HG02981 (cell line): ENCODE measurements at regions not wholly inside any gene's neighbourhood (a gene's known extent, or its start where the extent isn't known, plus 50 kb on each side); places are given as distances from the start of the nearest gene placed in this dataset.
"Not testable (repeated sequence)": the region's sequence is repeated elsewhere in the genome, so short reads cannot be mapped to it uniquely, and the experiment has no call there.

Experiments
- ATAC-seq: cut with Tn5 transposase; IDR thresholded peaks from one replicate; pipeline ENCODE4 v1.9.1; 2021; ENCODE audit warnings: mild to moderate bottlenecking, moderate library complexity; ENCODE audit not compliant: unreplicated experiment

- no peak for ATAC-seq
Observed at GRCh38 chr21:20024741-20025140, 973.5 kb upstream of the NCAM2 start.

DNA sequence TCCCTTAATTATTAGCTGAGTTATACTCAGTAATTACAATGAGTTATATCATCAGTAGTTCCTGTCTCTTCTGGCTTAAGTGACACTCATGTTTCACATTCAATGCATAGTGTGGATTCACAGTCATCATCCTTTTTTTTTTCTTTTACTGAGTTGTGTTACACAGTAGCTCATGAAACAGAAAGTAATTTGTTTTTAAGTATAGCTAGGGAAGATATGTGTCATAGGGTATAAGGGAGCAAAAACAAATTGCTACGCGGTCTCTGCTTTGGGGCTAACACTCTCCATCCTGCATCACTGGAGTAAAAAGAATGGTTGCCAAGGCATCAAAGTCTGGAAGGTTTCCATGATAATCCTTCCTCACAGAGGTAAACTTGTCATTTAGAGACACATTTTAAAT, 971.7 kb upstream of the NCAM2 start:
- no peak for ATAC-seq

DNA sequence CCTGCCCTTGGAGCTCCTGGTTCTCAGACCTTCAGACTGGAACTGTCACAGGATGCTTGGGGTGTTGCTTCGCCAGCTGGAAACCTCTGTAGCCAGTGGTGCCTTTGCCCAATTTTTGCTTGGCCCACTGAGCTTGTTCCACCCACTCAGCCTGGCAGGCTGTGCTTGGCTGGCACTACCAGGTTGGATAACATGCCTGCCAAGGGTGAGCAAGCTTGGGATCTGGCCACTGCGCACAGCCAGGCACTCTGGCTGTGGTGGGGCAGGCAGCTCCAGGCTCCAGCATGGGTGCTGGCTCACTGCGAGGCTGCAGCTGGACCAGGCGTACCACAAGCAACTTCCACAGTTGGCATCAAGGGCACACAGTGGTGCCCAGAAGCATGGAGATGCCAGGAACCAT, 967.8 kb upstream of the NCAM2 start:
- no peak for ATAC-seq

DNA sequence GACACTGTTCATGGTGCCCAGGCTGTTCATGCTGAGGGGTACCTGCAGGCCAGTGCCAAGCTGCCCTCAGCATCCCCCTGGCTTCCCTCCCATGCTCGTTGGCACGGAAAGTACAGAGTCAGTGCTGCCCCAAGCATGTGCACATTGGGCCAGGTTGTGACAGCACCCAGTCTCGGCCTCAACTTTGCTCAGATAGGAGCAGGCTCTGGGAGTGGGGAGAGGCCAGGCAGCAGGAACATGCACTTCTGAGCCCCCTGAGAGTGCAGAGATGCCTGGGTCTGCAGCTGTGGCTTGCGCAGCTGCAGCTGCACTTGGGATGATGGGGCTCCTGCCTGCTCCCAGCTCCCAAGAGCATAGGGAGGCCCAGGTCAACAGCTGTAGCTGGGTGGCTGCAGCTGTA, 966.4 kb upstream of the NCAM2 start:
- no peak for ATAC-seq

DNA sequence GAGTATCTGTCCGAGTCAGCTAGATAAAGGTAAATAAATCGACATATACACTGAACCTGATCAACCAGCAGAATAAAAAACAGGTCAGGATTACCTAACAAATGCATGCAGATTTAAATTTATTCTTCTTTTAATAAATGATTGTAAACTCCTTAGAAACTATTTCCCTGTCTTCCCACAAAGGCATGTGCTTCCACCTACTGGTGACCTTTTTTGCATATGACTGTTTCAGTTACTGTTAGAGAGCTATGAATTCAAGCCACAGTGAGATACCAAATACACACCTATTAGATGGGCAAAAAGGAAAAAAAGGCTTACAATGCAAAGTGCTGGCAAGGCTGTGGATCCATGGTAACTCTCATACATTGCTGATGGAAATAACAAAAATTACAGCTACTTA, 957.4 kb upstream of the NCAM2 start:
- ATAC-seq, result no peak

- ATAC-seq, result no peak
Observed at GRCh38 chr21:20045197-20045596, 953.0 kb upstream of the NCAM2 start.

GRCh38 chr21:20048130-20048837, 949.9 kb upstream of the NCAM2 start:
- not testable (repeated sequence) for ATAC-seq

DNA sequence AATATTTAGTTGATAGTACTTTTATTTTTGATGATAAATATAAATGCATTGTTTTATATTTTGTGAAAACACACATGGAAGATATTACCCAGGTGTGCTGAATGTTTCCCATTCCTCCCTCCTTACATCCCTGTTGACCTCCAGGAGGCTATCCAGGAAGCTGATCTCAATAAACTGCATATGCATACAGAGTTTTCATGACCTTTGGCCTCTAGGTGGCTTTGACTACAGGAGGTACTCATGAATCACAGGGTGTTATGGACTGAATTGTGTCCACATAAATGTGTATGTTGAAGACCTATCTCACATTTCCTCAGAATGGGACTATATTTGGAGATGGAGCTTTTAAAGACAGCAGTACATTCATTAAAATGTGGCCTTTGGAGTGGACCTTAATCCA, 914.9 kb upstream of the NCAM2 start:
- no peak for ATAC-seq

GRCh38 chr21:20083925-20084324, 914.3 kb upstream of the NCAM2 start:
- no peak for ATAC-seq

GRCh38 chr21:20086508-20086907, 911.7 kb upstream of the NCAM2 start:
- no peak for ATAC-seq

DNA sequence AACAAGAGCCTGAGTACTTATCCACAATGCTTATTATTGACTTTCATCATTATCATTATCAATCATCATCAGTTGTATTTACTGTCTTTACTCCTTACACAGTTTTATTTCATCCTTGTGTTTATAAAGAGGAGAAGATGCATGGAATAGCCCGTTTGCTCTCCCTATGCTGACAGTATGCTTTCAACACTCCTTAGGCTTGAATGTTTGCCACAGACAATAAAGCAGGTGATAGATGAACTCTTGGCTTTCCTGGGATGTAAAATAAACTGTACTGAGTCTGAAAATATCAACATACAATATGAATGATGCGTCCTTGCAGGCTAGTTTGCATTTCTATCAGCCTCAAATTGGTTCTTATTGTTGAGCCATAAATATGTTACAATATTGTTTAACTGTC, 891.8 kb upstream of the NCAM2 start:
- no peak for ATAC-seq

DNA sequence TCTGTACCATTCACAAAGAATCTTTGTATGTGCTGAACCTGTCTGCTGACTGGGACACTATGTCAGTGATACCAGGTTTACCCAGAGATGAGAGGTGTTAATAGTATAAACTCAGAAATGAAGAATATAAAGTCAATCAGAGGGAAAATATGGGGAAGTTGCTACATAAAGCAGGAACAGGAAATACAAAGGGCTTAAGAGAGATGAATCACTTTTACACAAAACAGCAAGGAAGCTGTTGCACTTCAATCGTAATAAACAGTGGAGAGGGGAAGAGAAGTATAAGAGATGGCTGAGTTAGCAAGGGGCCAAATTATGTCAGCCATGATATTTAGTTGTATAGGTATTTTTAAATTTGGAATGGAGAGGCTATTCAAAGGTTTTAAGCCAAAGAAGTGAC, 890.2 kb upstream of the NCAM2 start:
- ATAC-seq, result no peak

GRCh38 chr21:20108976-20109540, 889.2 kb upstream of the NCAM2 start:
- ATAC-seq, result no peak

- ATAC-seq, result no peak
Observed at GRCh38 chr21:20110368-20110767, 887.8 kb upstream of the NCAM2 start.

- ATAC-seq, result no peak
Observed at GRCh38 chr21:20151741-20152140, 846.5 kb upstream of the NCAM2 start.

DNA sequence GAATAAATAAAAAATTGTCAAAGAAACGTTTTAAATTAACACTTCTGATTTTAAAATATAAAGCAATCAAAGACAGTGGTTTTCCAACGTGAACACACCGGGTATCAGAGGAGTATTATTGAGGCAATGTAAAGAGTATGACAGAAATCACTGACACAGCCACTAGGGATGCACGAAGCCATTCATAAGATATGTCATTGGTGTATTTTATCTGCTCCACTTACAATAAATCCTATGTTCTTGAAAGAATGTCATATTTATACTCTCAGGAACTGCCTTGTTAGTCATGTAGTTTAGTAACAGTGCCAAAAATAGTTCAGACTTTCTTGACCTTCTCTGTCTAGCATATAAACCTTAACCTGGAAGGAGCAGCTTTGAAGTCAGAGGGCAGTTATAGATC, 835.0 kb upstream of the NCAM2 start:
- no peak for ATAC-seq

DNA sequence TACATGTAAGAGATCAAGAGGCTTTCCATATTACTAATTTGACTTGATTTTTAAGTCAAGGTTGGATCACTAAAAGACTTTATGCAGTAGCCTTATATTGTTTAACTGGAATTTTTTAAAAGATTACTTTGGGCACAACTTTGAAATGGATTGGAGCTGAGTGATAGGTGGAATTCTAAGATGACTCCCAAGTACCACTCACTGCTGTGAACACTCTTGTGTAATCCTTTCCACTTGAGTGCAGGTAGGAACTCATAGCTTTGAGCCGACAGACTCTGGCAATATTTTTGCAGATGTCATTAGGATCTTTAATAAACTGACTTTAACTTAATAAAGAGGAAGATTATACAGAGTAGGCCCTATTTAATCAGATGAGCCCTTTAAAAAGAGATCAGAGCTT, 831.1 kb upstream of the NCAM2 start:
- ATAC-seq, result no peak

DNA sequence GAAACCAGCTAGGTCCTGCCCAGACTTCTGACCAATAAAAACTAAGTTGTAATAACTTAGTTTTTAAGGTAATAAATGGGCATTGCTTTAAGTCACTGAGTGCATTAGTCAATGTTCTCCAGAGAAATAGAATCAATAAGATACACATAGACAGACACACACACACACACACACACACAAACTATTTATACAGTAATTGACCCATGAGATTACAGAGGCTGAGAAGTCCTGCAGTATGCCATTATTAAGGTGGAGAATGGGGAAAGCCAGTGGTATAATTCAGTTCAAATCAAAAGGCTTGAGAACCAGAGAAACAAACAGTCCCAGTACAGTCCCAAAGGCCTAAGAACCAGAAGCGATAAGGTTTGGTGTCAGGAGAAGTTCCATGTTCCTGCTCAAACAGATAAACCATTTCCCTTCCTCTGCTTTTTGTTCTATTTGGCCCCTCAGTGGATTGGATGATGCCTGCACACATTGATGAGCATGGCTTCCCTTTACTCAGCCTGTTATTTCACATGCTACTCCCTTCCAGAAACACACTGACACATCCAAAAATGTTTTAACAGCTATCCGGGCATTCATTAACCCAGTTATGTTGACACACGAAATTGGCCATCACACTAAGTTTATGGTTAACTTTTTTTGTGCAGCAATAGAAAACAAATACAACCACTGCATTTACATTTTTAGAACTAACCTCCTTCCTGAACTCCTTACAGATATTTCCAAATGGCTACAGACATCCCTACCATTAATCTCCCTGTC, 828.2 kb upstream of the NCAM2 start:
- no peak for ATAC-seq

- no peak for ATAC-seq
Observed at GRCh38 chr21:20186186-20186585, 812.0 kb upstream of the NCAM2 start.

DNA sequence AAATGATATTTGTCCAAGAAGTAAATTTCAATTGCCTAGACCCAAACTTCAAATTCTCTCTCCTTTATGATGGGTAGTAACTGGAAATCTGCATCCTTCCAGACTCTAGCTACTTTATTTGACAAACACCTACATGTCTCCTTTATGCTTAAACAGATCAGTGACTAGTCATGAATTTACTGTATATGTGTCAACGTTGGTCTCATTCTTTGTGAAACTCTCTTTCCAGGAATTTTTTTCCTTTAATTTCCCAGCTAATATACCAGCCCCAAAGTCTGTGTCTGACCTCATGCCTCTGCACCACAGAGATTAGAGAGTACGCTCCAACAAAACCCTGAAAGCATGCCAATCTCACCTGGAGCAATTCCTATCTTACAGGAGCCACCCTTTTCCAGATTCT, 811.2 kb upstream of the NCAM2 start:
- no peak for ATAC-seq

DNA sequence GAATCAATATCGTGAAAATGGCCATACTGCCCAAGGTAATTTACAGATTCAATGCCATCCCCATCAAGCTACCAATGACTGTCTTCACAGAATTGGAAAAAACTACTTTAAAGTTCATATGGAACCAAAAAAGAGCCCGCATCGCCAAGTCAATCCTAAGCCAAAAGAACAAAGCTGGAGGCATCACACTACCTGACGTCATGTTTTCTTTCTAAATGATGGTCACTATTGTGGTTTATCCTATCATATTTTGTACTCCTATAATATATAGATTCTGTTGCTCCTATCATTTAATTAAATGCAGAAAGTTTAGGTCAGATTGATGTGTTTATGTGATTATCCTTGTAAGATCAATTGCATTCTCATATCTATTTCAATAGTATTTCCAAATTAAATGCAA, 796.9 kb upstream of the NCAM2 start:
- ATAC-seq, result not testable (repeated sequence)

DNA sequence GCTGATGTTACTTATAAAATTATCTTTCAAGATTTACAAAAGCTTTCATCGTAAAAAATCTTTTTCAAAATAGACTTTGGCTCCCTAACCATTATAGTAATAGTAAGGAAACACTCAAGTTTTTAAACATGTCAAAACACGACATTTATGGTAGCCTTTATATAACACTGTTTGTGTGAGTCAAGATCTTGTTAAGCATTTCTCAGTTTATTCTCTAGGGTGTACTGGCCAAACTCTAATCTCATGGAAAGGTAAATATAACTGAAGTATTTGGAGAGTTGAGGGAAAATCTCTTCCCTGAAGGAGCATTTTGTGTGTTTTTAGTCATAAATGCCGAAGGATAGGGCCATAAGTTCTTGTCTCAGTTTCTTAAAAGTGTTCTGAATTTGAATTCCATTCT, 790.9 kb upstream of the NCAM2 start:
- ATAC-seq, result no peak
